OCI-LY7 (cell line): ENCODE measurements at regions not wholly inside any gene's neighbourhood (a gene's known extent, or its start where the extent isn't known, plus 50 kb on each side); places are given as distances from the start of the nearest gene placed in this dataset.

Experiments
- BruUV-seq: library from RNA; stranded (reverse); fragments of 400-500 nt; replicated peaks from 2 replicates; lab custom pipeline; 2021; lab: Mats Ljungman, UMichigan
- CTCF ChIA-PET: fragments of 300-600 bp; sonication (Branson Sonifier 250); formaldehyde crosslinking; loops from one replicate; lab custom pipeline; 2022; ENCODE audit warnings: antibody characterized with exemption; ENCODE audit not compliant: unreplicated experiment; lab: Charles Lee
- POLR2A ChIA-PET: fragments of 300-600 bp; sonication (Branson Sonifier 250); formaldehyde crosslinking; loops from one replicate; lab custom pipeline; 2022; ENCODE audit warnings: antibody characterized with exemption; lab: Charles Lee
- DNase-seq: peaks from one replicate; pipeline ENCODE4 v3.0.0-alpha.2; 2015; ENCODE audit warnings: low spot score
- H2AFZ ChIP-seq: fragments of 200-600 bp; sonication (generic), shearing (Covaris generic); 2 replicates; pipeline ENCODE4 v1.6.1; 2014; ENCODE audit warnings: mild to moderate bottlenecking, antibody characterized with exemption, low read length, moderate library complexity
- H3K27ac ChIP-seq: fragments of 200-600 bp; sonication (generic); 2 replicates; pipeline ENCODE4 v1.5.1; 2014; ENCODE audit warnings: mixed run types, low read depth, mild to moderate bottlenecking, moderate library complexity, low read length, inconsistent platforms; ENCODE audit not compliant: poor library complexity, severe bottlenecking
- H3K36me3 ChIP-seq: fragments of 200-600 bp; sonication (generic); 2 replicates; pipeline ENCODE4 v1.6.1; 2014; ENCODE audit warnings: mild to moderate bottlenecking, antibody characterized with exemption, low read length, moderate library complexity, mixed read lengths; ENCODE audit not compliant: insufficient read depth
- H3K4me1 ChIP-seq: fragments of 200-600 bp; sonication (generic); 2 replicates; pipeline ENCODE4 v1.5.1; 2014; ENCODE audit warnings: mild to moderate bottlenecking, low read length; ENCODE audit not compliant: insufficient read depth, poor library complexity, severe bottlenecking
- H3K4me2 ChIP-seq: fragments of 200-600 bp; sonication (generic); 2 replicates; pipeline ENCODE4 v1.6.1; 2014; ENCODE audit warnings: mild to moderate bottlenecking, low read length
- H3K4me3 ChIP-seq: fragments of 200-600 bp; sonication (generic); 2 replicates; pipeline ENCODE4 v1.5.1; 2014; ENCODE audit warnings: mild to moderate bottlenecking, low read depth, low read length; ENCODE audit not compliant: poor library complexity, severe bottlenecking
- H3K79me2 ChIP-seq: fragments of 200-600 bp; sonication (generic); 2 replicates; pipeline ENCODE4 v1.6.1; 2016; ENCODE audit warnings: low read depth, mild to moderate bottlenecking, low read length, moderate library complexity, mixed read lengths; ENCODE audit not compliant: insufficient read depth
- H3K9me2 ChIP-seq: fragments of 200-600 bp; sonication (generic); 2 replicates; pipeline ENCODE4 v1.6.1; 2016; ENCODE audit warnings: mild to moderate bottlenecking, low read length, mixed read lengths; ENCODE audit not compliant: insufficient read depth
- H3K9me3 ChIP-seq: fragments of 200-600 bp; sonication (generic); 2 replicates; pipeline ENCODE4 v1.6.1; 2014; ENCODE audit warnings: mild to moderate bottlenecking, mixed run types, low read length, mixed read lengths
- H4K20me1 ChIP-seq: fragments of 200-600 bp; sonication (generic); 2 replicates; pipeline ENCODE4 v1.6.1; 2014; ENCODE audit warnings: mild to moderate bottlenecking, antibody characterized with exemption, low read length, moderate library complexity, mixed read lengths; ENCODE audit not compliant: insufficient read depth
- EZH2phosphoT487 ChIP-seq: fragments of 200-600 bp; sonication (generic); IDR thresholded peaks from 2 replicates; pipeline ENCODE4 v1.6.1; 2018; ENCODE audit warnings: low read depth, borderline replicate concordance, mild to moderate bottlenecking, mixed run types, antibody characterized with exemption, low read length, moderate library complexity, mixed read lengths
- intact Hi-C: fragments of 100-400 bp; cut with micrococcal nuclease; formaldehyde crosslinking; loops from one replicate; pipeline ENCODE4 v1.10.0; 2022; ENCODE audit not compliant: unreplicated experiment
- TF ChIP-seq, protein P1 (sequence below): fragments of 200-600 bp; sonication (generic); conservative IDR thresholded peaks from 2 replicates; pipeline ENCODE4 v1.5.1; 2014; ENCODE audit warnings: mild to moderate bottlenecking, antibody characterized with exemption, low read length, moderate library complexity, mixed read lengths

DNA sequence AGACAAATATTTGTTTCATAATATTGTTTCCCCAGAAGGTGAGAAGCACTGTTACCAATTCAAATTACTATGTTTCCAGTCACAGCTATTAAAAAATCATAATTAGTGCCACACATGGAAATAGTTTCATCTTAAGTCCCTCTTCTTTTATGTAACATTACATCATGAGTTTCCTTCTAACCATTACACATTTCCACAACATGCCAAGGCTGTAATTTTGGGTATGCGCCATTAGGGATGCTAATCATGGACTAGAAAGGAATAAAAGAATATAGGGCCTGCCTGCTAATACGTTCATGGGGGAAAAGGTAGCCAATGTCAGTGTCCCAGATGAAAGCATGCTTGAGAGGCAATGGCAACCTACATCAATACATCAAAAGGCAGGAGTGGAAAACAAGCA is 142.5 kb upstream of the LPAR1 start:
- no TSS peak for BruUV-seq
- Histone ChIP-seq H3K9me3 (no peaks in the 10 kb centered on the region), H3K27ac (no peak overlapping the region), H3K4me3 (no peak overlapping the region), H3K9me2 (no peaks in the 10 kb centered on the region), H3K36me3 (no peaks in the 10 kb centered on the region), H3K79me2 (no peaks in the 10 kb centered on the region), H2AFZ (no peak overlapping the region), H3K4me2 (no peak overlapping the region), H4K20me1 (no peaks in the 10 kb centered on the region), H3K4me1 (no peaks in the 10 kb centered on the region)
- POLR2A ChIA-PET: no interaction called here
- no peak for TF ChIP-seq EZH2phosphoT487
- TF ChIP-seq, protein P1, sequence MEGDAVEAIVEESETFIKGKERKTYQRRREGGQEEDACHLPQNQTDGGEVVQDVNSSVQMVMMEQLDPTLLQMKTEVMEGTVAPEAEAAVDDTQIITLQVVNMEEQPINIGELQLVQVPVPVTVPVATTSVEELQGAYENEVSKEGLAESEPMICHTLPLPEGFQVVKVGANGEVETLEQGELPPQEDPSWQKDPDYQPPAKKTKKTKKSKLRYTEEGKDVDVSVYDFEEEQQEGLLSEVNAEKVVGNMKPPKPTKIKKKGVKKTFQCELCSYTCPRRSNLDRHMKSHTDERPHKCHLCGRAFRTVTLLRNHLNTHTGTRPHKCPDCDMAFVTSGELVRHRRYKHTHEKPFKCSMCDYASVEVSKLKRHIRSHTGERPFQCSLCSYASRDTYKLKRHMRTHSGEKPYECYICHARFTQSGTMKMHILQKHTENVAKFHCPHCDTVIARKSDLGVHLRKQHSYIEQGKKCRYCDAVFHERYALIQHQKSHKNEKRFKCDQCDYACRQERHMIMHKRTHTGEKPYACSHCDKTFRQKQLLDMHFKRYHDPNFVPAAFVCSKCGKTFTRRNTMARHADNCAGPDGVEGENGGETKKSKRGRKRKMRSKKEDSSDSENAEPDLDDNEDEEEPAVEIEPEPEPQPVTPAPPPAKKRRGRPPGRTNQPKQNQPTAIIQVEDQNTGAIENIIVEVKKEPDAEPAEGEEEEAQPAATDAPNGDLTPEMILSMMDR: no peak
- intact Hi-C loops: no loop called here
- CTCF ChIA-PET: no interaction called here
- DNase-seq: no peak

- POLR2A ChIA-PET: no interaction called here
- no TSS peak for BruUV-seq
Measured at GRCh38 chr9:111179577-111179976, 141.3 kb upstream of the LPAR1 start.

GRCh38 chr9:111178331-111179055 is 140.2 kb upstream of the LPAR1 start:
- CTCF ChIA-PET: no interaction called here
- no TSS peak for BruUV-seq
- DNase-seq: no peak
- Histone ChIP-seq H3K9me3 (no peaks in the 10 kb centered on the region), H3K27ac (no peak overlapping the region), H3K4me2 (no peak overlapping the region), H3K9me2 (no peaks in the 10 kb centered on the region), H3K36me3 (no peaks in the 10 kb centered on the region), H3K4me3 (no peak overlapping the region), H3K79me2 (no peaks in the 10 kb centered on the region), H4K20me1 (no peaks in the 10 kb centered on the region), H3K4me1 (no peaks in the 10 kb centered on the region), H2AFZ (no peak overlapping the region)
- intact Hi-C loops: no loop called here
- TF ChIP-seq, protein P1: no peak
- TF ChIP-seq EZH2phosphoT487: no peak
- POLR2A ChIA-PET: no interaction called here

More at GRCh38 chr9:111179577-111179976, 141.3 kb upstream of the LPAR1 start:
- no peaks in the 10 kb centered on the region for H4K20me1 ChIP-seq
- no peak overlapping the region for H2AFZ ChIP-seq
- no peaks in the 10 kb centered on the region for H3K4me1 ChIP-seq
- no peak overlapping the region for H3K4me3 ChIP-seq
- no peaks in the 10 kb centered on the region for H3K9me3 ChIP-seq
- intact Hi-C loops: no loop called here
- H3K36me3 ChIP-seq: no peaks in the 10 kb centered on the region
- no peaks in the 10 kb centered on the region for H3K79me2 ChIP-seq
- no peaks in the 10 kb centered on the region for H3K9me2 ChIP-seq
- H3K27ac ChIP-seq: no peak overlapping the region
- CTCF ChIA-PET: no interaction called here
- no peak overlapping the region for H3K4me2 ChIP-seq
- DNase-seq: no peak
- no peak for TF ChIP-seq EZH2phosphoT487
- TF ChIP-seq, protein P1: no peak
